ENCODE measurements at regions not wholly inside any gene's neighbourhood (a gene's known extent, or its start where the extent isn't known, plus 50 kb on each side); places are given as distances from the start of the nearest gene placed in this dataset.
"Not testable (repeated sequence)": the region's sequence is repeated elsewhere in the genome, so short reads cannot be mapped to it uniquely, and the experiment has no call there.

DNA sequence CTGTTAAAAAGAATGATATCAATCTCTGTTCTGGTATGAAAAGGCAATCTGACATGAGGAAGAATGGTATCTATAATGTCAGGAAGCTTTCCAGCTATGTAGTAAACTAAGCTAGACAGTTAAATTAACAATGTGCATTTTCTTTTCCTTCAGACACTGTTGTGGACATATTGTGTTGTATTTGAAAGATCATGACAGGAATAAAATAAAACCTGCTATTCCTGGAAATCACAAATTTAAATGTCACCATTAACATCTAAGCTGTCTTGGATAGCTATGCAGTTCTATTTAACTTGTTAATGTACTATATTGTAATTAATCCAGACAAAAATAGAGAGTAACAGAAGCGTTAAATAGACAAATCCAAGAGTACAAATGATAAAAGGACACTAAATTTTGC, 297.4 kb upstream of the LUZP2 start:
- Histone ChIP-seq H3K27ac (ENCODE audit: low read depth, low read length) (no peak overlapping the region), H3K27me3 (ENCODE audit: control insufficient read depth in 2 of 2, insufficient read depth in 2 of 2, low read length in 2 of 2) (no peaks in the 10 kb centered on the region), H3K4me3 (ENCODE audit: low read length) (no peak overlapping the region), H3K36me3 (ENCODE audit: control insufficient read depth in 2 of 3, insufficient read depth in 3 of 3, low read length in 3 of 3) (no peaks in the 10 kb centered on the region), H3K4me1 (ENCODE audit: control insufficient read depth in 2 of 2, insufficient read depth in 2 of 2, low read length in 2 of 2) (no peaks in the 10 kb centered on the region), H3K9me3 (ENCODE audit: control insufficient read depth in 2 of 3, low read length in 3 of 3) (no peaks in the 10 kb centered on the region)
- Mint-ChIP-seq H3K4me1 (no peaks in the 10 kb centered on the region), H3K27ac (no peak overlapping the region), H3K27me3 (no peaks in the 10 kb centered on the region), H3K36me3 (no peaks in the 10 kb centered on the region), H3K9me3 (peaks cover 0 to 9% (median 2%) of the 10 kb centered on the region in 11 donors), H3K4me3 (no peak overlapping the region)
- intact Hi-C loops (cut with micrococcal nuclease) = no loop called here
- DNase-seq (no peak), ATAC-seq (no peak)
- ChIA-PET POLR2A (no interaction called here), CTCF (no interaction called here)

DNA sequence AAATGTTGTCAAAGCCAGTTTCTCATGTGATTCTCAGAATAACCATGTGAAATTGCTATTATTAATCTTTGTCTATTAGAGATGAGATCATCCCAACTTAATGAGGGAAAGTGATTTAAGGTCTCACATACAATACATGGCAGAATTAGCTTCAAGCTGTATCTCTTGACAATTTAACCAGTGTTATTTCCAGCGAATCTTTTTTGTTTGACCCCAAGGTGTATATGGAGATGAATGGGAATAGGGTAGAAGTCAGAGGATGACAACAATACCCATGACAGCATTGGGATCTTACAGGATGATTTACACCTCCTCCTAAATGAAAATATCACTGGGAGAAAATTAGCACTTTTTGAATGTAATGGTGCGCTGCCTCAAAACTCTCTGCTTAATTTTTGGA, 290.8 kb upstream of the LUZP2 start:
- no peak for DNase-seq
- H3K9me3 ChIP-seq (ENCODE audit: control insufficient read depth in 2 of 3, low read length in 3 of 3) = no peaks in the 10 kb centered on the region
- H3K27ac ChIP-seq (ENCODE audit: low read depth, low read length) = no peak overlapping the region
- no peak overlapping the region for H3K4me3 ChIP-seq (ENCODE audit: low read length)
- no peaks in the 10 kb centered on the region for H3K4me1 Mint-ChIP-seq
- H3K36me3 ChIP-seq (ENCODE audit: control insufficient read depth in 2 of 3, insufficient read depth in 3 of 3, low read length in 3 of 3) = no peaks in the 10 kb centered on the region
- ChIA-PET CTCF (no interaction called here), POLR2A (no interaction called here)
- no peak for ATAC-seq
- no peak overlapping the region for H3K27ac Mint-ChIP-seq
- no peaks in the 10 kb centered on the region for H3K27me3 ChIP-seq (ENCODE audit: control insufficient read depth in 2 of 2, insufficient read depth in 2 of 2, low read length in 2 of 2)
- intact Hi-C loops (cut with micrococcal nuclease) = no loop called here
- peaks cover 0 to 10% (median 2%) of the 10 kb centered on the region in 11 donors for H3K9me3 Mint-ChIP-seq
- no peak overlapping the region for H3K4me3 Mint-ChIP-seq
- H3K27me3 Mint-ChIP-seq = no peaks in the 10 kb centered on the region
- H3K4me1 ChIP-seq (ENCODE audit: control insufficient read depth in 2 of 2, insufficient read depth in 2 of 2, low read length in 2 of 2) = no peaks in the 10 kb centered on the region
- no peaks in the 10 kb centered on the region for H3K36me3 Mint-ChIP-seq

DNA sequence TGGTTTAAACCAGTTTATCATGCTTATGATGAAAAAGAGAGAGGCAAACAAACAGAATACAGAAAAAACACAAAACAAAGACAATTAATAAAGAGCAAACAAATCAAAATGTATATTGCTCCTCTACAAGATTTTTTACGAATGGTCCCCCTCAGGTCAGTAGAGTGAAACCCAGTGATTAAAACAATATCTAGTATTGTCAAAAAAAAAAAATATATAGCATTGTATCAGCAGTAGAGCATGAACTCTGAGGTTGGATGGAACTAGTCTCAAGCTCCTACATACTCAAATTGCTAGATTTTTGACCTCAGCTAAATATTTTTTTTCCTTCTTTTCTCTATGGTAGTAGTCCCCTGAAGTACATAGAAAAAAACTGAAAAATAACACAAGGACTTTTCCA, 290.3 kb upstream of the LUZP2 start:
- H3K9me3 ChIP-seq (ENCODE audit: control insufficient read depth in 2 of 3, low read length in 3 of 3) = no peaks in the 10 kb centered on the region
- H3K27me3 ChIP-seq (ENCODE audit: control insufficient read depth in 2 of 2, insufficient read depth in 2 of 2, low read length in 2 of 2) = no peaks in the 10 kb centered on the region
- no peak overlapping the region for H3K4me3 ChIP-seq (ENCODE audit: low read length)
- Mint-ChIP-seq H3K27ac (no peak overlapping the region), H3K4me3 (no peak overlapping the region), H3K9me3 (peaks cover 0 to 11% (median 3%) of the 10 kb centered on the region in 11 donors), H3K36me3 (no peaks in the 10 kb centered on the region), H3K4me1 (no peaks in the 10 kb centered on the region), H3K27me3 (no peaks in the 10 kb centered on the region)
- DNase-seq (no peak), ATAC-seq (no peak)
- H3K27ac ChIP-seq (ENCODE audit: low read depth, low read length) = no peak overlapping the region
- ChIA-PET CTCF (no interaction called here), POLR2A (no interaction called here)
- H3K4me1 ChIP-seq (ENCODE audit: control insufficient read depth in 2 of 2, insufficient read depth in 2 of 2, low read length in 2 of 2) = no peaks in the 10 kb centered on the region
- H3K36me3 ChIP-seq (ENCODE audit: control insufficient read depth in 2 of 3, insufficient read depth in 3 of 3, low read length in 3 of 3) = no peaks in the 10 kb centered on the region
- intact Hi-C loops (cut with micrococcal nuclease) = no loop called here

DNA sequence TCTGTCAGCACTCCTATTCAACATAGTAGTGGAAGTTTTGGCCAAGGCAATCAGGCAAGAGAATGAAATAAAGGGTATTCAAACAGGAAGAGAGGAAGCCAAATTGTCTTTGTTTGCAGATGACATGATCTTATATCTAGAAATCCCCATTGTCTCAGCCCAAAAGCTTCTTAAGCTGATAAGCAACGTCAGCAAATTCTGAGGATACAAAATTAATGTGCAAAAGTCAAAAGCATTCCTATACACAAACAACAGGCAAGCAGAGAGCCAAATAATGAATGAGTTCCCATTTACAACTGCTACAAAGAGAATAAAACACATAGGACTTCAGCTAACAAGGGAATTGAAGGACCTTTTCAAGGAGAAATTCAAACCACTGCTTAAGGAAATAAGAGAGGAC, 280.4 kb upstream of the LUZP2 start:
- no peaks in the 10 kb centered on the region for H3K4me1 ChIP-seq (ENCODE audit: control insufficient read depth in 2 of 2, insufficient read depth in 2 of 2, low read length in 2 of 2)
- no peaks in the 10 kb centered on the region for H3K4me1 Mint-ChIP-seq
- no peaks in the 10 kb centered on the region for H3K36me3 ChIP-seq (ENCODE audit: control insufficient read depth in 2 of 3, insufficient read depth in 3 of 3, low read length in 3 of 3)
- H3K9me3 ChIP-seq (ENCODE audit: control insufficient read depth in 2 of 3, low read length in 3 of 3) = peaks cover 0 to 3% (median 0%) of the 10 kb centered on the region in 3 experiments
- DNase-seq (no peak), ATAC-seq (no peak)
- H3K4me3 ChIP-seq (ENCODE audit: low read length) = no peak overlapping the region
- no peak overlapping the region for H3K27ac Mint-ChIP-seq
- intact Hi-C loops (cut with micrococcal nuclease) = no loop called here
- no peaks in the 10 kb centered on the region for H3K27me3 Mint-ChIP-seq
- H3K27me3 ChIP-seq (ENCODE audit: control insufficient read depth in 2 of 2, insufficient read depth in 2 of 2, low read length in 2 of 2) = no peaks in the 10 kb centered on the region
- no peak overlapping the region for H3K4me3 Mint-ChIP-seq
- H3K36me3 Mint-ChIP-seq = no peaks in the 10 kb centered on the region
- CTCF ChIA-PET = no interaction called here
- peaks cover 0 to 25% (median 7%) of the 10 kb centered on the region in 11 donors for H3K9me3 Mint-ChIP-seq
- no peak overlapping the region for H3K27ac ChIP-seq (ENCODE audit: low read depth, low read length)
- POLR2A ChIA-PET = no interaction called here

DNA sequence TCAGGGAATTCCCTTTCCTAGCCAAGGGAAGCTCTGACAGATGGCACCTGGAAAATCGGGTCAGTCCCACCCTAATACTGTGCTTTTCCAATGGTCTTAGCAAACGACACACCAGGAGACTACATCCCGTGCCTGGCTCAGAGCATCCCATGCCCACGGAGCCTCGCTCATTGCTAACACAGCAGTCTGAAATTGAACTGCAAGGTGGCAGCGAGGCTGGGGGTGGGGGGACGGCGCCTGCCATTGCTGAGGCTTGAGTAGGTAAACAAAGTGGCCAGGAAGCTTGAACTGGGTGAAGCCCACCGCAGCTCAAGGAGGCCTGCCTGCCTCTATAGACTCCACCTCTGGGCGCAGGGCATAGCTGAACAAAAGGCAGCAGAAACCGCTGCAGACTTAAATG, 279.5 kb upstream of the LUZP2 start:
- CTCF ChIA-PET; H3K27ac ChIP-seq (ENCODE audit: low read depth, low read length); POLR2A ChIA-PET; H3K9me3 ChIP-seq (ENCODE audit: control insufficient read depth in 2 of 3, low read length in 3 of 3); H3K4me3 ChIP-seq (ENCODE audit: low read length); intact Hi-C loops (cut with micrococcal nuclease); H3K27me3 Mint-ChIP-seq; ATAC-seq; H3K4me1 ChIP-seq (ENCODE audit: control insufficient read depth in 2 of 2, insufficient read depth in 2 of 2, low read length in 2 of 2); H3K4me3 Mint-ChIP-seq; DNase-seq; H3K4me1 Mint-ChIP-seq; H3K36me3 ChIP-seq (ENCODE audit: control insufficient read depth in 2 of 3, insufficient read depth in 3 of 3, low read length in 3 of 3); H3K36me3 Mint-ChIP-seq; H3K27ac Mint-ChIP-seq; H3K27me3 ChIP-seq (ENCODE audit: control insufficient read depth in 2 of 2, insufficient read depth in 2 of 2, low read length in 2 of 2): not testable (repeated sequence)
- peaks cover 0 to 24% (median 7%) of the 10 kb centered on the region in 11 donors for H3K9me3 Mint-ChIP-seq

DNA sequence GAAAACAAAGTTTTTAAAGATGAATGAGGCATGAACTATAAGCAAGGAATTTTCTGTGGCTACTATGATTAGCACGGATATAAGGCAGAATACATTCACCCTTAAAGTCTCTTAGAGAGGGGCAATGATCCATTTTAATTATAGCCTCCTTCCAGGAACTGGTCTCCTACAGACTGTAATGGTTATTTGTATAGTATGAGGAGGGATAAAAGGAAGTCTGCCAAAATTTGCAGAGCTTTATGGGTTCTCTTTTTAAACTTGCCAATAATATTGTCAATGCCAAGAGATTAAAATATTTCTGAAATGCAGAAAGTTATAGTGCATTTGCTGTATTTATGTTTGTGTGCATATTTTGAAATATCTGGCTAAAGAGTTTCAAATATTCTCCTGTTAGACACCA, 271.4 kb upstream of the LUZP2 start:
- DNase-seq = no peak
- no peak for ATAC-seq
- Histone ChIP-seq H3K9me3 (ENCODE audit: control insufficient read depth in 2 of 3, low read length in 3 of 3) (no peaks in the 10 kb centered on the region), H3K4me3 (ENCODE audit: low read length) (no peak overlapping the region), H3K4me1 (ENCODE audit: control insufficient read depth in 2 of 2, insufficient read depth in 2 of 2, low read length in 2 of 2) (no peaks in the 10 kb centered on the region), H3K36me3 (ENCODE audit: control insufficient read depth in 2 of 3, insufficient read depth in 3 of 3, low read length in 3 of 3) (no peaks in the 10 kb centered on the region), H3K27me3 (ENCODE audit: control insufficient read depth in 2 of 2, insufficient read depth in 2 of 2, low read length in 2 of 2) (no peaks in the 10 kb centered on the region), H3K27ac (ENCODE audit: low read depth, low read length) (no peak overlapping the region)
- no peak overlapping the region for H3K27ac Mint-ChIP-seq
- H3K4me1 Mint-ChIP-seq = no peaks in the 10 kb centered on the region
- CTCF ChIA-PET = no interaction called here
- POLR2A ChIA-PET = no interaction called here
- H3K9me3 Mint-ChIP-seq = peaks cover 0 to 23% (median 11%) of the 10 kb centered on the region in 11 donors
- intact Hi-C loops (cut with micrococcal nuclease) = no loop called here
- no peaks in the 10 kb centered on the region for H3K36me3 Mint-ChIP-seq
- H3K27me3 Mint-ChIP-seq = no peaks in the 10 kb centered on the region
- H3K4me3 Mint-ChIP-seq = no peak overlapping the region

DNA sequence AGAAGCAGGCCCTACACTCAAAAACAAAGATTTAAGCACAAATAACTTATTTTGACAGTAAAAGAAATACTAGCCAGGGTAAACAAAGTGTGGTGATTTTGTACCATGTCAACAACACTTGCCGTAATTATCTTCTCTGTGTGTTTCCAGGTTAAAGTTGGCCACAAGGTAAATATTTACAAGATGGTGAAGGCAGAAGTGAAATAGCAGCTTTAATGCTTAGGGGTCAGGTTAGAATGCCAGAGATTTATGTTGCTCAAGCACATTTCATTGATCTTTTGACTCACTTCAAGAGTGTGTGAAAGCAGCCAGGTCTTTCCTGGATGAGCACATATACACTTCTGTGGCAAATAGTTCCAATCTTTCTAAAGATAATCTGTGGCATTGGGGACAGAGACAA, 270.2 kb upstream of the LUZP2 start:
- Histone ChIP-seq H3K4me3 (ENCODE audit: low read length) (no peak overlapping the region), H3K9me3 (ENCODE audit: control insufficient read depth in 2 of 3, low read length in 3 of 3) (no peaks in the 10 kb centered on the region), H3K4me1 (ENCODE audit: control insufficient read depth in 2 of 2, insufficient read depth in 2 of 2, low read length in 2 of 2) (no peaks in the 10 kb centered on the region), H3K27ac (ENCODE audit: low read depth, low read length) (no peak overlapping the region), H3K36me3 (ENCODE audit: control insufficient read depth in 2 of 3, insufficient read depth in 3 of 3, low read length in 3 of 3) (no peaks in the 10 kb centered on the region), H3K27me3 (ENCODE audit: control insufficient read depth in 2 of 2, insufficient read depth in 2 of 2, low read length in 2 of 2) (no peaks in the 10 kb centered on the region)
- no peak for ATAC-seq
- H3K27me3 Mint-ChIP-seq = no peaks in the 10 kb centered on the region
- CTCF ChIA-PET = no interaction called here
- H3K9me3 Mint-ChIP-seq = peaks cover 3 to 23% (median 11%) of the 10 kb centered on the region in 11 donors
- no peaks in the 10 kb centered on the region for H3K36me3 Mint-ChIP-seq
- no peaks in the 10 kb centered on the region for H3K4me1 Mint-ChIP-seq
- intact Hi-C loops (cut with micrococcal nuclease) = no loop called here
- no peak for DNase-seq
- POLR2A ChIA-PET = no interaction called here
- no peak overlapping the region for H3K27ac Mint-ChIP-seq
- H3K4me3 Mint-ChIP-seq = no peak overlapping the region

All from naive thymus-derived CD4-positive, alpha-beta T cell (primary cell).